ENCODE measurements at regions not wholly inside any gene's neighbourhood (a gene's known extent, or its start where the extent isn't known, plus 50 kb on each side); places are given as distances from the start of the nearest gene placed in this dataset.
"Not testable (repeated sequence)": the region's sequence is repeated elsewhere in the genome, so short reads cannot be mapped to it uniquely, and the experiment has no call there.

DNA sequence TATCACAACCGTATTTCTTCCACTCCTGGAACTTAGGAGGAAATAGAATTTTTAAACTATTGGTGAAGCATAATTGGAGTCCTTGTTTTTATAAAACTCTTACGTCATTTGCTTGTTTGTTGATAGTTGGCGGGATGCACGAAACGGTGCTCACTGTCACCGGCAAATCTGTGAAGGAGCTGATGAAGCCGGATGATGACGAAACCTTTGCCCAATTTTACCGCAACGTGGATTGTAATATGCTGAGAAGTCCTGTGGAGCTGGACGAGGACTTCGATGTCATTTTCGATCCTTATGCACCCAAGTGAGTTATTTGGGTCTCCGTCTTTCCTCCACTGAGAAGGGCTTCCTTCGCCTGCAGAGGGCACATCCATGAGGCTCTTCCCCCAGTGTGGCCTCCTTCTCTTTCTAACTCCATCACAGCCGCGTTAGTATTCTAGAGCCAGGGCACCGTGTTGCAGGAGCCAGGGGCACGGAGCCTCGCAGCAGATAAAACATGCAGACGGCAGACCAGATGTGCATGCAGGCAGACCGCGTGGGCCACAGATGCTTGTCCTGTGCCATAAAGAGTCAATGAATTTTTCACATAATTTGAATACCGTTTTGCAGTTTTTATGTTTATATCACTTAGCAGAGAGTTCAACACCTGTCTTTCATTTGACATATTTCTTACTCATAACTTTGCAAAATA, 61.5 kb upstream of the LYZL2 start:
- 0 out of 2 replicates have a peak overlapping the region, but pooled peaks have one; percentile 35 for H4K8ac ChIP-seq (ENCODE audit: extremely low read depth, insufficient read depth, low read length)
- FAIRE-seq; H2BK15ac ChIP-seq (ENCODE audit: low read length); H3K56ac ChIP-seq (replicated peaks; ENCODE audit: insufficient read length, low read depth, low read length); H2BK20ac ChIP-seq (ENCODE audit: low read length); H2BK5ac ChIP-seq (ENCODE audit: low read depth, low read length); H2BK120ac ChIP-seq (replicated peaks; ENCODE audit: low read depth, low read length); DNase-seq (ENCODE audit: low read depth in 1 of 2, low spot score in 2 of 2); H3K4ac ChIP-seq (replicated peaks; ENCODE audit: insufficient read length, low read depth, low read length); H3K4me3 ChIP-seq (ENCODE audit: extremely low read depth in 1 of 4, insufficient read depth in 2 of 4, low read depth in 3 of 4, low read length in 4 of 4); H3K79me2 ChIP-seq (ENCODE audit: control insufficient read depth in 1 of 2, insufficient read depth in 2 of 2, low read length in 2 of 2); H3K4me2 ChIP-seq (ENCODE audit: insufficient read depth in 1 of 2, low read depth in 2 of 2, low read length in 2 of 2); H3K27me3 ChIP-seq (replicated peaks in 1 of 4; ENCODE audit: control insufficient read depth in 3 of 4, extremely low read depth in 1 of 4, insufficient read depth in 3 of 4, low read length in 3 of 4); H2BK12ac ChIP-seq (ENCODE audit: low read depth, low read length); H3K14ac ChIP-seq (ENCODE audit: insufficient read length); H2AK5ac ChIP-seq (ENCODE audit: low read depth, low read length); H3K4me1 ChIP-seq (replicated peaks in 1 of 4; ENCODE audit: control insufficient read depth in 3 of 4, insufficient read depth in 4 of 4, low read length in 3 of 4); H4K20me1 ChIP-seq (replicated peaks in 1 of 2; ENCODE audit: control insufficient read depth in 1 of 2, insufficient read depth in 2 of 2, low read length in 2 of 2); H3K36me3 ChIP-seq (ENCODE audit: control insufficient read depth in 2 of 4, insufficient read depth in 4 of 4, low read length in 3 of 4); H4K5ac ChIP-seq (ENCODE audit: insufficient read length, low read depth, low read length); H2AFZ ChIP-seq (ENCODE audit: low read length); H4K91ac ChIP-seq (replicated peaks; ENCODE audit: insufficient read length, low read length); H3K27ac ChIP-seq (ENCODE audit: low read depth, low read length); H3K9ac ChIP-seq (replicated peaks in 1 of 4; ENCODE audit: extremely low read depth in 1 of 4, low read depth in 3 of 4, low read length in 3 of 4); H3K23ac ChIP-seq (ENCODE audit: insufficient read length); H3K23me2 ChIP-seq (ENCODE audit: low read depth, low read length); H3K18ac ChIP-seq (ENCODE audit: extremely low read depth, low read length); H3K9me3 ChIP-seq (ENCODE audit: insufficient read depth in 2 of 2, low read depth in 1 of 2, low read length in 1 of 2); H3K79me1 ChIP-seq (ENCODE audit: low read depth, low read length): not testable (repeated sequence)
- CTCF ChIA-PET (ENCODE audit: partially characterized antibody), result interaction anchor here (0.8 kb wide), 1 partner anchor 51 kb away, joined by 3 read pairs; no protein-coding TSS in a partner anchor
- 91% methylated on average over 23 of the region's 24 CpGs; no CpG with 5 or more reads in 1 of the 2 experiments for WGBS, 2 experiments (ENCODE audit: extremely low coverage in 1 of 2, insufficient coverage in 1 of 2, insufficient read length in 1 of 2, insufficient replicate concordance in 2 of 2, low coverage in 1 of 2, low lambda C conversion rate in 2 of 2, missing lambda C conversion rate in 1 of 2)
- POLR2A ChIA-PET (ENCODE audit: partially characterized antibody), result interaction anchor here (1.5 kb wide), 1 partner anchor 10 kb away, joined by 3 read pairs; no protein-coding TSS in a partner anchor

Measured in H1 (cell line).